Calu3 (cell line): ENCODE measurements at regions not wholly inside any gene's neighbourhood (a gene's known extent, or its start where the extent isn't known, plus 50 kb on each side); places are given as distances from the start of the nearest gene placed in this dataset.

Source experiments
- BruUV-seq: library from RNA; stranded (reverse); fragments of 400-500 nt; replicated peaks from 2 replicates; lab custom pipeline; 2021; lab: Mats Ljungman, UMichigan
- CTCF ChIA-PET: fragments of 300-600 bp; sonication (Branson Sonifier 250); formaldehyde crosslinking; loops from one replicate; lab custom pipeline; 2022; ENCODE audit warnings: antibody characterized with exemption; lab: Charles Lee
- DNase-seq: peaks from one replicate; pipeline ENCODE4 v3.0.0; 2022
- H3K27ac Mint-ChIP-seq: one replicate; pipeline ENCODE4 v1.8.0; 2022; ENCODE audit warnings: mixed read lengths; ENCODE audit not compliant: unreplicated experiment
- H3K27me3 Mint-ChIP-seq: one replicate; pipeline ENCODE4 v1.8.0; 2022; ENCODE audit warnings: mixed read lengths; ENCODE audit not compliant: unreplicated experiment
- H3K36me3 Mint-ChIP-seq: one replicate; pipeline ENCODE4 v1.8.0; 2022; ENCODE audit warnings: mild to moderate bottlenecking, moderate library complexity, mixed read lengths; ENCODE audit not compliant: insufficient read depth, unreplicated experiment
- H3K4me1 Mint-ChIP-seq: one replicate; pipeline ENCODE4 v1.8.0; 2022; ENCODE audit warnings: mild to moderate bottlenecking, low read depth, mixed read lengths; ENCODE audit not compliant: unreplicated experiment
- H3K4me3 Mint-ChIP-seq: one replicate; pipeline ENCODE4 v1.8.0; 2022; ENCODE audit warnings: mild to moderate bottlenecking, low read depth, moderate library complexity, mixed read lengths; ENCODE audit not compliant: unreplicated experiment
- H3K9me3 Mint-ChIP-seq: one replicate; pipeline ENCODE4 v1.8.0; 2022; ENCODE audit warnings: low read depth, mixed read lengths; ENCODE audit not compliant: unreplicated experiment
- CTCF ChIP-seq: fragments of 200-600 bp; IDR thresholded peaks from one replicate; pipeline ENCODE4 v1.8.0; 2022; ENCODE audit warnings: antibody characterized with exemption; ENCODE audit not compliant: unreplicated experiment
- intact Hi-C: fragments of 100-400 bp; cut with micrococcal nuclease; formaldehyde crosslinking; loops from one replicate; pipeline ENCODE4 v1.10.0; 2022; ENCODE audit not compliant: unreplicated experiment

DNA sequence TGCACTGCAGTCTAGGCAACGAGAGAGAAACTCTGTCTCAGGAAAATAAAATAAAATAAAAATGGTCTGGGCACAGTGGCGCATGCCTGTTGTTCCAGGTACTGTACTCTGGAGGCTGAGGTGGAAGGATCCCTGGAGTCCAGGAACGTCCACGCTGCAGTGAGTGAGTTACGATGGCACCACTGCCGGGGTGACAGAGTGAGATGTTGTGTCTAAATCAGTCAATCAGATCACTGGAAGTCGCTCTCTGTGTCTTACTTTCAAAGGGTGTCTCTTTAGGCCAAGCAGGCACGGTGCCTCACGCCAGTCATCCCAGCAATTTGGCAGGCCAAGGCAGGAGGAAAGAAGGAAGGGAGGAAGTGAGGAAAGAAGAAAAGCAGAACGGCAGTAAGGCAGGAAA lies 112.2 kb upstream of the ANKRD30BL start:
- intact Hi-C loops, result no loop called here
- DNase-seq, result no peak
- H3K4me3 Mint-ChIP-seq, result no peak overlapping the region
- H3K4me1 Mint-ChIP-seq, result no peaks in the 10 kb centered on the region
- H3K27ac Mint-ChIP-seq, result no peak overlapping the region
- CTCF ChIA-PET, result no interaction called here
- TF ChIP-seq CTCF, result no peak
- peaks cover 3% of the 10 kb centered on the region for H3K9me3 Mint-ChIP-seq
- BruUV-seq, result no TSS peak
- H3K27me3 Mint-ChIP-seq, result no peaks in the 10 kb centered on the region
- H3K36me3 Mint-ChIP-seq, result no peaks in the 10 kb centered on the region

- DNase-seq, result no peak
- no TSS peak for BruUV-seq
- H3K27ac Mint-ChIP-seq, result no peak overlapping the region
Observed at GRCh38 chr2:132275396-132275795, 113.6 kb upstream of the ANKRD30BL start.

GRCh38 chr2:132276571-132276981 lies 114.8 kb upstream of the ANKRD30BL start:
- H3K36me3 Mint-ChIP-seq, result no peaks in the 10 kb centered on the region
- peaks cover 6% of the 10 kb centered on the region for H3K27me3 Mint-ChIP-seq
- CTCF ChIA-PET, result no interaction called here
- no peak for TF ChIP-seq CTCF
- no peak for DNase-seq
- no peaks in the 10 kb centered on the region for H3K4me1 Mint-ChIP-seq
- no peak overlapping the region for H3K27ac Mint-ChIP-seq
- BruUV-seq, result no TSS peak
- H3K9me3 Mint-ChIP-seq, result peaks cover 5% of the 10 kb centered on the region
- intact Hi-C loops, result no loop called here
- no peak overlapping the region for H3K4me3 Mint-ChIP-seq

More at GRCh38 chr2:132275396-132275795, 113.6 kb upstream of the ANKRD30BL start:
- H3K4me3 Mint-ChIP-seq, result no peak overlapping the region
- CTCF ChIA-PET, result no interaction called here
- TF ChIP-seq CTCF, result no peak
- no peaks in the 10 kb centered on the region for H3K4me1 Mint-ChIP-seq
- intact Hi-C loops, result no loop called here
- no peaks in the 10 kb centered on the region for H3K36me3 Mint-ChIP-seq
- peaks cover 5% of the 10 kb centered on the region for H3K9me3 Mint-ChIP-seq
- H3K27me3 Mint-ChIP-seq, result no peaks in the 10 kb centered on the region

GRCh38 chr2:132278267-132278666 lies 116.5 kb upstream of the ANKRD30BL start:
- Mint-ChIP-seq H3K4me1 (no peaks in the 10 kb centered on the region), H3K4me3 (no peak overlapping the region), H3K9me3 (peaks cover 5% of the 10 kb centered on the region), H3K27ac (no peak overlapping the region), H3K27me3 (peaks cover 19% of the 10 kb centered on the region), H3K36me3 (peaks cover 5% of the 10 kb centered on the region)
- DNase-seq, result no peak
- no TSS peak for BruUV-seq
- CTCF ChIA-PET, result no interaction called here
- TF ChIP-seq CTCF, result no peak
- intact Hi-C loops, result no loop called here
